ENCODE measurements at regions not wholly inside any gene's neighbourhood (a gene's known extent, or its start where the extent isn't known, plus 50 kb on each side); places are given as distances from the start of the nearest gene placed in this dataset.

DNA sequence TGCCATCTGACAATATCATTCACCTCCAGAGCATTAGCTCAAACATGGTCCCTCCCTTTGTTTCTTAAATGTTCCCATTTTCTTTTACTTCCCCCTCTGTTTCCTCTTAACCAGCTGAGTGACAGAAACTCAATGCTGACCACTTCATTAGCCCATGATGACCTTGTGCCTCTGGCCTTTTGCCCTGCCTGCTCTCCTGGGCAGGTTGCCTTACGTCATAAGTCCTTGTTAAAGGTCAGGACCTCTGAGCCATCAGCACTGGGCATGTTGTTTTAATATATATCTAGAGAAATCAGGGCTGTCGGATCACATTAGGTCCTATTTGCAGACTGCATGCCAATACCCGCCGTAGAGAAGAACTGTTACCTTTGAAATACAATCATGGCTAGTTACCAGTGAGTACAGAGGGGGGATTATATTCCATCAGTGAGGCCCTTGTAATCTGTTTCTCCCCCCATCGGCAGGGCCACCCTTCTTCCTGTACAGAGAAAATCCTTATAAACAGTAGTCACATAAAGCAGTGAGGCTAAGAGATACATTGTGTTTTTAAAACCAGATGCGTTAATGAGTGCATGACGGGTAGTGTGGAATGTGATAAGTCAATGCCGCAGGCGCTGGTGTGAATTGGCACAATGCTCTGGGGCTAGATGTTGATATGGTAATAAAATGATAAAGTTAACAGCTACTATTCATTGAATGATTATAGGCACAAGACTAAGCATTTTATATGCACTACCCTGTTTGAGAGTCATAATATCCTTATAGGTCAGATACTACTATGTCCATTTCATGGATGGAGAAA, 94.3 kb upstream of the ZFHX3 start:
- Histone ChIP-seq H3K36me3 (replicated peaks in 1 of 2; ENCODE audit: control insufficient read depth in 1 of 2, insufficient read depth in 2 of 2, low read length in 2 of 2) (no peaks in the 10 kb centered on the region), H3K9ac (ENCODE audit: insufficient read depth, low read depth, low read length) (no peak overlapping the region), H3K4me1 (ENCODE audit: insufficient read depth, low read length) (peaks cover 40% of the 10 kb centered on the region), H3K4me3 (replicated peaks in 1 of 3; ENCODE audit: insufficient read depth in 1 of 3, low read depth in 2 of 3, low read length in 3 of 3) (no peak overlapping the region), H4K20me1 (ENCODE audit: insufficient read depth, low read length) (no peaks in the 10 kb centered on the region), H3K9me3 (ENCODE audit: low read length) (no peaks in the 10 kb centered on the region), H3K4me2 (ENCODE audit: low read depth, low read length) (no peak overlapping the region), H2AFZ (ENCODE audit: low read length) (no peak overlapping the region), H3K27ac (ENCODE audit: extremely low read length, insufficient read depth, low read length) (no peak overlapping the region), H3K79me2 (ENCODE audit: insufficient read depth, low read length) (no peaks in the 10 kb centered on the region), H3K27me3 (ENCODE audit: control insufficient read depth in 1 of 2, insufficient read depth in 2 of 2, low read length in 2 of 2) (peaks cover 0 to 49% of the 10 kb centered on the region in 2 experiments; a peak in 3 of 5 replicates)
- POLR2A ChIA-PET = no interaction called here
- in situ Hi-C loops (cut with HindIII; ENCODE audit: extremely low pct_ligation_motif_present, low pct_unique_long_range_greater_than_20kb) = no loop called here
- FAIRE-seq (no peak), DNase-seq (ENCODE audit: low spot score) (no peak), ATAC-seq (no peak; the same call in 2 of the 3 replicates)
- CTCF ChIA-PET (ENCODE audit: low intra/inter-chr PET ratio, low total read pairs) = no interaction called here
- intact Hi-C loops (cut with micrococcal nuclease; ENCODE audit: unreplicated experiment) = no loop called here
- 44% methylated on average over 9 of the region's 9 CpGs for WGBS (ENCODE audit: low lambda C conversion rate)
- no TSS peak for BruUV-seq (replicated peaks)
- TF ChIP-seq, protein P1, sequence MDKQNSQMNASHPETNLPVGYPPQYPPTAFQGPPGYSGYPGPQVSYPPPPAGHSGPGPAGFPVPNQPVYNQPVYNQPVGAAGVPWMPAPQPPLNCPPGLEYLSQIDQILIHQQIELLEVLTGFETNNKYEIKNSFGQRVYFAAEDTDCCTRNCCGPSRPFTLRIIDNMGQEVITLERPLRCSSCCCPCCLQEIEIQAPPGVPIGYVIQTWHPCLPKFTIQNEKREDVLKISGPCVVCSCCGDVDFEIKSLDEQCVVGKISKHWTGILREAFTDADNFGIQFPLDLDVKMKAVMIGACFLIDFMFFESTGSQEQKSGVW (CRISPR knock-in tag; IDR thresholded peaks at IDR 0.05; ENCODE audit: borderline replicate concordance) = no peak
- no peak for TF ChIP-seq ZNF747 (CRISPR knock-in tag; IDR thresholded peaks at IDR 0.05; ENCODE audit: borderline replicate concordance)
- no peak for TF ChIP-seq ZNF839 (CRISPR knock-in tag; IDR thresholded peaks at IDR 0.05; ENCODE audit: borderline replicate concordance)
- no peak for TF ChIP-seq ZNF878 (CRISPR knock-in tag; IDR thresholded peaks at IDR 0.05)
- TF ChIP-seq ZNF264 (CRISPR knock-in tag; IDR thresholded peaks at IDR 0.05) = no peak
- TF ChIP-seq, protein P2, sequence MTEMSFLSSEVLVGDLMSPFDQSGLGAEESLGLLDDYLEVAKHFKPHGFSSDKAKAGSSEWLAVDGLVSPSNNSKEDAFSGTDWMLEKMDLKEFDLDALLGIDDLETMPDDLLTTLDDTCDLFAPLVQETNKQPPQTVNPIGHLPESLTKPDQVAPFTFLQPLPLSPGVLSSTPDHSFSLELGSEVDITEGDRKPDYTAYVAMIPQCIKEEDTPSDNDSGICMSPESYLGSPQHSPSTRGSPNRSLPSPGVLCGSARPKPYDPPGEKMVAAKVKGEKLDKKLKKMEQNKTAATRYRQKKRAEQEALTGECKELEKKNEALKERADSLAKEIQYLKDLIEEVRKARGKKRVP (CRISPR knock-in tag; IDR thresholded peaks at IDR 0.05) = peak in 1 of 2 experiments; percentile 47; a peak in 1 of 4 replicates
- TF ChIP-seq ATAD3A (CRISPR knock-in tag; IDR thresholded peaks at IDR 0.05) = no peak
- no peak for TF ChIP-seq SMAD1 (CRISPR knock-in tag; IDR thresholded peaks at IDR 0.05; ENCODE audit: borderline replicate concordance, low read depth)
- TF ChIP-seq, protein P3, sequence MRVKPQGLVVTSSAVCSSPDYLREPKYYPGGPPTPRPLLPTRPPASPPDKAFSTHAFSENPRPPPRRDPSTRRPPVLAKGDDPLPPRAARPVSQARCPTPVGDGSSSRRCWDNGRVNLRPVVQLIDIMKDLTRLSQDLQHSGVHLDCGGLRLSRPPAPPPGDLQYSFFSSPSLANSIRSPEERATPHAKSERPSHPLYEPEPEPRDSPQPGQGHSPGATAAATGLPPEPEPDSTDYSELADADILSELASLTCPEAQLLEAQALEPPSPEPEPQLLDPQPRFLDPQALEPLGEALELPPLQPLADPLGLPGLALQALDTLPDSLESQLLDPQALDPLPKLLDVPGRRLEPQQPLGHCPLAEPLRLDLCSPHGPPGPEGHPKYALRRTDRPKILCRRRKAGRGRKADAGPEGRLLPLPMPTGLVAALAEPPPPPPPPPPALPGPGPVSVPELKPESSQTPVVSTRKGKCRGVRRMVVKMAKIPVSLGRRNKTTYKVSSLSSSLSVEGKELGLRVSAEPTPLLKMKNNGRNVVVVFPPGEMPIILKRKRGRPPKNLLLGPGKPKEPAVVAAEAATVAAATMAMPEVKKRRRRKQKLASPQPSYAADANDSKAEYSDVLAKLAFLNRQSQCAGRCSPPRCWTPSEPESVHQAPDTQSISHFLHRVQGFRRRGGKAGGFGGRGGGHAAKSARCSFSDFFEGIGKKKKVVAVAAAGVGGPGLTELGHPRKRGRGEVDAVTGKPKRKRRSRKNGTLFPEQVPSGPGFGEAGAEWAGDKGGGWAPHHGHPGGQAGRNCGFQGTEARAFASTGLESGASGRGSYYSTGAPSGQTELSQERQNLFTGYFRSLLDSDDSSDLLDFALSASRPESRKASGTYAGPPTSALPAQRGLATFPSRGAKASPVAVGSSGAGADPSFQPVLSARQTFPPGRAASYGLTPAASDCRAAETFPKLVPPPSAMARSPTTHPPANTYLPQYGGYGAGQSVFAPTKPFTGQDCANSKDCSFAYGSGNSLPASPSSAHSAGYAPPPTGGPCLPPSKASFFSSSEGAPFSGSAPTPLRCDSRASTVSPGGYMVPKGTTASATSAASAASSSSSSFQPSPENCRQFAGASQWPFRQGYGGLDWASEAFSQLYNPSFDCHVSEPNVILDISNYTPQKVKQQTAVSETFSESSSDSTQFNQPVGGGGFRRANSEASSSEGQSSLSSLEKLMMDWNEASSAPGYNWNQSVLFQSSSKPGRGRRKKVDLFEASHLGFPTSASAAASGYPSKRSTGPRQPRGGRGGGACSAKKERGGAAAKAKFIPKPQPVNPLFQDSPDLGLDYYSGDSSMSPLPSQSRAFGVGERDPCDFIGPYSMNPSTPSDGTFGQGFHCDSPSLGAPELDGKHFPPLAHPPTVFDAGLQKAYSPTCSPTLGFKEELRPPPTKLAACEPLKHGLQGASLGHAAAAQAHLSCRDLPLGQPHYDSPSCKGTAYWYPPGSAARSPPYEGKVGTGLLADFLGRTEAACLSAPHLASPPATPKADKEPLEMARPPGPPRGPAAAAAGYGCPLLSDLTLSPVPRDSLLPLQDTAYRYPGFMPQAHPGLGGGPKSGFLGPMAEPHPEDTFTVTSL (CRISPR knock-in tag; IDR thresholded peaks at IDR 0.05; ENCODE audit: borderline replicate concordance) = no peak
- no peak for TF ChIP-seq ZSCAN25 (CRISPR knock-in tag; IDR thresholded peaks at IDR 0.05)
- TF ChIP-seq, protein P4, sequence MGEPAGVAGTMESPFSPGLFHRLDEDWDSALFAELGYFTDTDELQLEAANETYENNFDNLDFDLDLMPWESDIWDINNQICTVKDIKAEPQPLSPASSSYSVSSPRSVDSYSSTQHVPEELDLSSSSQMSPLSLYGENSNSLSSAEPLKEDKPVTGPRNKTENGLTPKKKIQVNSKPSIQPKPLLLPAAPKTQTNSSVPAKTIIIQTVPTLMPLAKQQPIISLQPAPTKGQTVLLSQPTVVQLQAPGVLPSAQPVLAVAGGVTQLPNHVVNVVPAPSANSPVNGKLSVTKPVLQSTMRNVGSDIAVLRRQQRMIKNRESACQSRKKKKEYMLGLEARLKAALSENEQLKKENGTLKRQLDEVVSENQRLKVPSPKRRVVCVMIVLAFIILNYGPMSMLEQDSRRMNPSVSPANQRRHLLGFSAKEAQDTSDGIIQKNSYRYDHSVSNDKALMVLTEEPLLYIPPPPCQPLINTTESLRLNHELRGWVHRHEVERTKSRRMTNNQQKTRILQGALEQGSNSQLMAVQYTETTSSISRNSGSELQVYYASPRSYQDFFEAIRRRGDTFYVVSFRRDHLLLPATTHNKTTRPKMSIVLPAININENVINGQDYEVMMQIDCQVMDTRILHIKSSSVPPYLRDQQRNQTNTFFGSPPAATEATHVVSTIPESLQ (CRISPR knock-in tag; conservative IDR thresholded peaks at IDR 0.05) = no peak

Data from HepG2 (cell line).